ENCODE measurements at regions not wholly inside any gene's neighbourhood (a gene's known extent, or its start where the extent isn't known, plus 50 kb on each side); places are given as distances from the start of the nearest gene placed in this dataset.

- no peaks in the 10 kb centered on the region for H3K9me3 ChIP-seq (replicated peaks; ENCODE audit: control insufficient read depth, insufficient read depth, low read length)
- H2AFZ ChIP-seq (ENCODE audit: low read depth, low read length) = no peak overlapping the region
- no peak overlapping the region for H3K27ac ChIP-seq (ENCODE audit: insufficient read depth, low read depth, low read length)
- no peaks in the 10 kb centered on the region for H3K36me3 ChIP-seq (ENCODE audit: control insufficient read depth in 2 of 2, extremely low read depth in 1 of 2, insufficient read depth in 2 of 2, low read length in 2 of 2)
- no peaks in the 10 kb centered on the region for H4K20me1 ChIP-seq (replicated peaks; ENCODE audit: control insufficient read depth, extremely low read depth, insufficient read depth, low read length)
- BruUV-seq (replicated peaks) = no TSS peak
- POLR2A ChIA-PET = no interaction called here
- TF ChIP-seq GATA2 (IDR thresholded peaks at IDR 0.05; ENCODE audit: insufficient read depth, insufficient read length, low read depth, low read length) = no peak
- no peak for TF ChIP-seq POLR2A (IDR thresholded peaks at IDR 0.05; ENCODE audit: low read depth, low read length)
- TF ChIP-seq FOS (IDR thresholded peaks at IDR 0.05; ENCODE audit: borderline replicate concordance, insufficient read depth, low read length) = no peak
- no peak for TF ChIP-seq MAX (IDR thresholded peaks at IDR 0.05; ENCODE audit: insufficient read depth, insufficient read length)
- TF ChIP-seq EZH2 (IDR thresholded peaks at IDR 0.05; ENCODE audit: borderline replicate concordance, low read depth, low read length, severe bottlenecking) = no peak
- no peak for TF ChIP-seq JUN (IDR thresholded peaks at IDR 0.05; ENCODE audit: borderline replicate concordance, insufficient read depth, insufficient read length, low read depth)
- TF ChIP-seq POLR2AphosphoS5 (IDR thresholded peaks at IDR 0.05; ENCODE audit: insufficient read depth, low read depth, low read length) = no peak
- no peak for TF ChIP-seq MYC (IDR thresholded peaks at IDR 0.05; ENCODE audit: low read depth, low read length)
- TF ChIP-seq CTCF (IDR thresholded peaks at IDR 0.05; ENCODE audit: extremely low read depth in 1 of 2, insufficient read depth in 1 of 2, low read depth in 1 of 2, low read length in 2 of 2) = no peak
- FAIRE-seq (no peak), DNase-seq (ENCODE audit: low read depth, low spot score) (no peak)
- H3K4me1 ChIP-seq (ENCODE audit: control insufficient read depth, extremely low read depth, insufficient read depth, low read length) = no peaks in the 10 kb centered on the region
- no peak overlapping the region for H3K4me3 ChIP-seq (replicated peaks in 1 of 3; ENCODE audit: insufficient read depth in 1 of 3, low read depth in 1 of 3, low read length in 3 of 3)
- no peaks in the 10 kb centered on the region for H3K79me2 ChIP-seq (ENCODE audit: control insufficient read depth, insufficient read depth, low read length)
- dilution Hi-C loops (cut with MboI; ENCODE audit: extremely low pct_ligation_motif_present, low sequenced_read_pairs) (no loop called here), intact Hi-C loops (cut with micrococcal nuclease) (no loop called here)
- H3K9me1 ChIP-seq (replicated peaks; ENCODE audit: control insufficient read depth, extremely low read depth, insufficient read depth, low read length) = no peaks in the 10 kb centered on the region
- no peak overlapping the region for H3K4me2 ChIP-seq (ENCODE audit: insufficient read depth, low read length)
- no peaks in the 10 kb centered on the region for H3K27me3 ChIP-seq (ENCODE audit: control insufficient read depth in 2 of 2, insufficient read depth in 2 of 2, low read length in 2 of 2)
- CTCF ChIA-PET = no interaction called here
- H3K9ac ChIP-seq (replicated peaks; ENCODE audit: extremely low read depth, insufficient read depth, low read length) = no peak overlapping the region
Observed at GRCh38 chr4:126448086-126448845, 1133.5 kb downstream of the FAT4 start.
